ENCODE measurements at regions not wholly inside any gene's neighbourhood (a gene's known extent, or its start where the extent isn't known, plus 50 kb on each side); places are given as distances from the start of the nearest gene placed in this dataset.

DNA sequence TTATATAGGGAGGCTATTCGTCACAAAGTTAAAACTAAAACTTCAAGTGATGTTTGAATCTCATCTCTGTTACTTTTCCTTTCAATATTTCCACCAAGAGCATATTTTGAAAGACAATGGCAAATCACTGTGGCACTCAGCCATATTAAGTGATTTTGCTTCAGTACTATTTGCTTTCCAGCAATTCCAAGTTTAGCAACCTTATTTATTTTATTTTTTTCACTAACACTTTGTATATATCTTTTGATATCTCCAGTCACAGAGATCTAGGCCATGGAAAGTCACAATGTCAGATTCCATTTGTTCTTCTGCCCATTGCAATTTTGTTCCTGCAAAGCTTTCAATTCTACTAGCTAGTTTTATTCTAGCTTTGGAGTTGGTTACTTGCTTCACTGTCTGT, 1514.5 kb upstream of the ADGRL3 start:
- ChIA-PET RAD21 (ENCODE audit: unreplicated experiment) (no interaction called here), SMC1A (ENCODE audit: uncharacterized antibody, unreplicated experiment) (no interaction called here), POLR2A (no interaction called here), CTCF (interaction anchor here (0.7 kb wide), 1 partner anchor 19 kb away, joined by 3 read pairs; no protein-coding TSS in a partner anchor)
- FAIRE-seq (no peak), ATAC-seq (no peak), DNase-seq (ENCODE audit: low read depth, low spot score) (no peak)
- H4K20me1 ChIP-seq (ENCODE audit: control insufficient read depth, insufficient read depth) = no peaks in the 10 kb centered on the region
- intact Hi-C loops (cut with micrococcal nuclease; ENCODE audit: unreplicated experiment) = no loop called here
- TF ChIP-seq, protein P1, sequence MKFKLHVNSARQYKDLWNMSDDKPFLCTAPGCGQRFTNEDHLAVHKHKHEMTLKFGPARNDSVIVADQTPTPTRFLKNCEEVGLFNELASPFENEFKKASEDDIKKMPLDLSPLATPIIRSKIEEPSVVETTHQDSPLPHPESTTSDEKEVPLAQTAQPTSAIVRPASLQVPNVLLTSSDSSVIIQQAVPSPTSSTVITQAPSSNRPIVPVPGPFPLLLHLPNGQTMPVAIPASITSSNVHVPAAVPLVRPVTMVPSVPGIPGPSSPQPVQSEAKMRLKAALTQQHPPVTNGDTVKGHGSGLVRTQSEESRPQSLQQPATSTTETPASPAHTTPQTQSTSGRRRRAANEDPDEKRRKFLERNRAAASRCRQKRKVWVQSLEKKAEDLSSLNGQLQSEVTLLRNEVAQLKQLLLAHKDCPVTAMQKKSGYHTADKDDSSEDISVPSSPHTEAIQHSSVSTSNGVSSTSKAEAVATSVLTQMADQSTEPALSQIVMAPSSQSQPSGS (IDR thresholded peaks at IDR 0.05; ENCODE audit: low read length) = no peak
- TF ChIP-seq CBX5 (IDR thresholded peaks at IDR 0.05; ENCODE audit: low read depth) (no peak), CEBPB (IDR thresholded peaks at IDR 0.05; ENCODE audit: borderline replicate concordance in 1 of 2, low read depth in 2 of 2, low read length in 2 of 2) (no peak), CUX1 (IDR thresholded peaks at IDR 0.05; ENCODE audit: insufficient replicate concordance, low read depth, low read length) (no peak)
- no peak overlapping the region for H3K4me3 ChIP-seq
- no peak overlapping the region for H3K27ac ChIP-seq (ENCODE audit: control insufficient read depth, insufficient read depth)
- no peak overlapping the region for H2AFZ ChIP-seq (ENCODE audit: control insufficient read depth, low read depth, low read length)
- no TSS peak for BruUV-seq (replicated peaks)
- no peaks in the 10 kb centered on the region for H3K27me3 ChIP-seq (replicated peaks in 1 of 2; ENCODE audit: control insufficient read depth in 2 of 2, insufficient read depth in 2 of 2, low read length in 1 of 2)
- in situ Hi-C loops (cut with MboI) = no loop called here
- H3K9ac ChIP-seq (ENCODE audit: control insufficient read depth, insufficient read depth, low read length) = no peak overlapping the region
- 0% methylated on average over 1 of the region's 1 CpG for WGBS (ENCODE audit: insufficient coverage, insufficient replicate concordance, low lambda C conversion rate, missing lambda C conversion rate)
- H3K4me2 ChIP-seq (ENCODE audit: control insufficient read depth, insufficient read depth) = no peak overlapping the region
- no peaks in the 10 kb centered on the region for H3K9me3 ChIP-seq (replicated peaks; ENCODE audit: control insufficient read depth, insufficient read depth, low read length)
- H3K79me2 ChIP-seq (ENCODE audit: control insufficient read depth, insufficient read depth, low read length) = no peaks in the 10 kb centered on the region
- H3K36me3 ChIP-seq (ENCODE audit: control insufficient read depth in 2 of 2, insufficient read depth in 2 of 2, low read length in 1 of 2) = no peaks in the 10 kb centered on the region
- H3K4me1 ChIP-seq (ENCODE audit: control insufficient read depth, insufficient read depth, low read length) = no peaks in the 10 kb centered on the region

All from GM12878 (cell line).